DND-41 (cell line): ENCODE measurements at regions not wholly inside any gene's neighbourhood (a gene's known extent, or its start where the extent isn't known, plus 50 kb on each side); places are given as distances from the start of the nearest gene placed in this dataset.

Source experiments
- EZH2 ChIP-seq: IDR thresholded peaks from 3 replicates; pipeline ENCODE4 v1.6.1; 2012; ENCODE audit warnings: borderline replicate concordance, low read depth, mild to moderate bottlenecking, moderate library complexity, low read length, inconsistent platforms; ENCODE audit not compliant: severe bottlenecking
- TF ChIP-seq, protein P1 (sequence below): IDR thresholded peaks from 2 replicates; pipeline ENCODE4 v1.5.1; 2012; ENCODE audit warnings: borderline replicate concordance, low read length, moderate library complexity, mild to moderate bottlenecking; ENCODE audit not compliant: poor library complexity, severe bottlenecking; ENCODE audit errors: extremely low read depth

DNA sequence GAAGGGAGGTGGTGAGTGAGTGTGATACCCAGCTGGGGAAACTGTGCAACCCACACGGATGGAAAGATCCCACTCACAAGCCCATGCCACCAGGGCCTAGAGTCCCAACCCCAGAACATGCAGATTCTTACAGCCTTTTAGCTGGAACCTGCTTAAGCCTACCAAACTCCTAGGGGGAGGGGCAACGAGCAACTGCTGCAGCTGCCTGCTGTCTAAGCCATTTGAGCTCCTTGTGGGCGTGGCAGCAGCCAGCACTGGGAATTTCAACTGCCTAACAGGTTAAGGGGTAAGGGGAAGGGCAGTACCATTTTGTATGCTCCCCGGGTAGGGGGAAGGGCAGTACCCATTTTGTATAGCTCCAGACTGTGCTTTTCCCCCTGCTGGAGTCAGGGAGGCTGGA, 673.2 kb upstream of the BCHE start:
- TF ChIP-seq, protein P1, sequence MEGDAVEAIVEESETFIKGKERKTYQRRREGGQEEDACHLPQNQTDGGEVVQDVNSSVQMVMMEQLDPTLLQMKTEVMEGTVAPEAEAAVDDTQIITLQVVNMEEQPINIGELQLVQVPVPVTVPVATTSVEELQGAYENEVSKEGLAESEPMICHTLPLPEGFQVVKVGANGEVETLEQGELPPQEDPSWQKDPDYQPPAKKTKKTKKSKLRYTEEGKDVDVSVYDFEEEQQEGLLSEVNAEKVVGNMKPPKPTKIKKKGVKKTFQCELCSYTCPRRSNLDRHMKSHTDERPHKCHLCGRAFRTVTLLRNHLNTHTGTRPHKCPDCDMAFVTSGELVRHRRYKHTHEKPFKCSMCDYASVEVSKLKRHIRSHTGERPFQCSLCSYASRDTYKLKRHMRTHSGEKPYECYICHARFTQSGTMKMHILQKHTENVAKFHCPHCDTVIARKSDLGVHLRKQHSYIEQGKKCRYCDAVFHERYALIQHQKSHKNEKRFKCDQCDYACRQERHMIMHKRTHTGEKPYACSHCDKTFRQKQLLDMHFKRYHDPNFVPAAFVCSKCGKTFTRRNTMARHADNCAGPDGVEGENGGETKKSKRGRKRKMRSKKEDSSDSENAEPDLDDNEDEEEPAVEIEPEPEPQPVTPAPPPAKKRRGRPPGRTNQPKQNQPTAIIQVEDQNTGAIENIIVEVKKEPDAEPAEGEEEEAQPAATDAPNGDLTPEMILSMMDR = no peak
- TF ChIP-seq EZH2 = no peak
